ENCODE measurements at regions not wholly inside any gene's neighbourhood (a gene's known extent, or its start where the extent isn't known, plus 50 kb on each side); places are given as distances from the start of the nearest gene placed in this dataset.
A peak's percentile ranks its signal among the peaks of the same experiment; 100 is the strongest.

GRCh38 chr15:95596496-95596895 lies 734.0 kb upstream of the NR2F2 start:
- no peaks in the 10 kb centered on the region for H3K9me3 ChIP-seq (ENCODE audit: low read depth)
- DNase-seq (ENCODE audit: low read depth in 1 of 2, low spot score in 1 of 2) = peak in 1 of 2 donors; percentile 6
- peaks cover 5% of the 10 kb centered on the region for H3K4me1 ChIP-seq (ENCODE audit: low read depth)
- H3K36me3 ChIP-seq = no peaks in the 10 kb centered on the region
- H3K27ac ChIP-seq = no peak overlapping the region
- TF ChIP-seq, protein P1, sequence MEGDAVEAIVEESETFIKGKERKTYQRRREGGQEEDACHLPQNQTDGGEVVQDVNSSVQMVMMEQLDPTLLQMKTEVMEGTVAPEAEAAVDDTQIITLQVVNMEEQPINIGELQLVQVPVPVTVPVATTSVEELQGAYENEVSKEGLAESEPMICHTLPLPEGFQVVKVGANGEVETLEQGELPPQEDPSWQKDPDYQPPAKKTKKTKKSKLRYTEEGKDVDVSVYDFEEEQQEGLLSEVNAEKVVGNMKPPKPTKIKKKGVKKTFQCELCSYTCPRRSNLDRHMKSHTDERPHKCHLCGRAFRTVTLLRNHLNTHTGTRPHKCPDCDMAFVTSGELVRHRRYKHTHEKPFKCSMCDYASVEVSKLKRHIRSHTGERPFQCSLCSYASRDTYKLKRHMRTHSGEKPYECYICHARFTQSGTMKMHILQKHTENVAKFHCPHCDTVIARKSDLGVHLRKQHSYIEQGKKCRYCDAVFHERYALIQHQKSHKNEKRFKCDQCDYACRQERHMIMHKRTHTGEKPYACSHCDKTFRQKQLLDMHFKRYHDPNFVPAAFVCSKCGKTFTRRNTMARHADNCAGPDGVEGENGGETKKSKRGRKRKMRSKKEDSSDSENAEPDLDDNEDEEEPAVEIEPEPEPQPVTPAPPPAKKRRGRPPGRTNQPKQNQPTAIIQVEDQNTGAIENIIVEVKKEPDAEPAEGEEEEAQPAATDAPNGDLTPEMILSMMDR (IDR thresholded peaks at IDR 0.05; ENCODE audit: low read depth, low read length) = no peak
- no peaks in the 10 kb centered on the region for H3K27me3 ChIP-seq
- H3K4me3 ChIP-seq = no peak overlapping the region

DNA sequence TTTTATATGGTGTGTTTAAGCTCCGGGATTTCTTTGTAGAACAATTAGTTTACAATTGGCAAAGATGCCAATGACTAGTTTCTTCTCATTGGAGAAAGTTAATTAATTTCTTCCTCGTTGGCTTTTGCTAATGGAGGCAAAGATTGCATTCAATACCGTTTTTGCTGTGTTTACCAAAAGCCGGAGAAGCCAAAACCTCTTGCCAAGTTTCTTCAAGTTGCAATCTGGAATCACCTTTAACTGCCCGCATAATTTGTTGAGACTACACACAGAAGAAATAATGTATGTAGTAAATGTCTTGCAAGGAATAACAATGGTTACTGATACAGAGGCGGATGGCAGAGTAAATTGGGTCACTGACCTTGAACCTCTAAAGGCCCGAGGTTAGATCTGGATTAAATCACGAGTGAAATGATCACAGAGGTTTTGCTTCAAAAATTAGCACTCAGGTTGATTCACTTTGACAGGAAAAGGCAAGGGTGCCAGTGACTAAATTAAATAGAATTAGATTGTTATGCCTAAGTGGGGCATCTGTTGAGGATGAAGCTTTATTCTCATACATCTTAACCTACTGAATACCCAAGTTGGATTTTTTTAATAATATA lies 732.1 kb upstream of the NR2F2 start:
- no peaks in the 10 kb centered on the region for H3K36me3 ChIP-seq
- no peak for DNase-seq (ENCODE audit: low read depth in 1 of 2, low spot score in 1 of 2)
- TF ChIP-seq, protein P1 (IDR thresholded peaks at IDR 0.05; ENCODE audit: low read depth, low read length) = no peak
- no peaks in the 10 kb centered on the region for H3K9me3 ChIP-seq (ENCODE audit: low read depth)
- H3K27ac ChIP-seq = no peak overlapping the region
- H3K4me1 ChIP-seq (ENCODE audit: low read depth) = peaks cover 5% of the 10 kb centered on the region
- H3K4me3 ChIP-seq = no peak overlapping the region
- H3K27me3 ChIP-seq = no peaks in the 10 kb centered on the region

DNA sequence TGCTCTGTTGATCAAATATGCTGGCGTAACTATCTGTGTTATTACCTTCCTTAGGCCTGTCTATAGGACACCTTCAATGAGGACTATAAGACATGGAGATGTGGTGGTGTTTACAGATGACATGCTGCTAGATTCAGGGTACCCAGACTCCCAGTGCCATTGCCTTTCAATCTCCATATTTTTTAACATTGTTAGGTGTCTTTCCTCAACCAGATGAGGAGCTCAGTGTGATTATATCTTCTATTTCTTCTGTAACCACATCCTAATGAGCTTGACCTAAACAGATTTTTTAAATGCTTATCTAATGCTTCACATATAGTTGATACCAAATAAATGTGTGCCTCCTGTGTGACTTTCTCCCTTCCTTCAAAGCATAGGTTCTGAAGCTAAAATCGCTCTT lies 730.1 kb upstream of the NR2F2 start:
- DNase-seq (ENCODE audit: low read depth in 1 of 2, low spot score in 1 of 2) = no peak
- no peaks in the 10 kb centered on the region for H3K4me1 ChIP-seq (ENCODE audit: low read depth)
- TF ChIP-seq, protein P1 (IDR thresholded peaks at IDR 0.05; ENCODE audit: low read depth, low read length) = no peak
- no peak overlapping the region for H3K27ac ChIP-seq
- no peaks in the 10 kb centered on the region for H3K36me3 ChIP-seq
- no peaks in the 10 kb centered on the region for H3K27me3 ChIP-seq
- no peaks in the 10 kb centered on the region for H3K9me3 ChIP-seq (ENCODE audit: low read depth)
- no peak overlapping the region for H3K4me3 ChIP-seq

- H3K27ac ChIP-seq = no peak overlapping the region
- no peaks in the 10 kb centered on the region for H3K27me3 ChIP-seq
- no peak overlapping the region for H3K4me3 ChIP-seq
- TF ChIP-seq, protein P1 (IDR thresholded peaks at IDR 0.05; ENCODE audit: low read depth, low read length) = no peak
- H3K9me3 ChIP-seq (ENCODE audit: low read depth) = no peaks in the 10 kb centered on the region
- no peaks in the 10 kb centered on the region for H3K4me1 ChIP-seq (ENCODE audit: low read depth)
- DNase-seq (ENCODE audit: low read depth in 1 of 2, low spot score in 1 of 2) = no peak
- H3K36me3 ChIP-seq = no peaks in the 10 kb centered on the region
These were observed 729.6 kb upstream of the NR2F2 start for GRCh38 chr15:95600884-95601283.

- Histone ChIP-seq H3K9me3 (ENCODE audit: low read depth) (no peaks in the 10 kb centered on the region), H3K27ac (no peak overlapping the region), H3K36me3 (no peaks in the 10 kb centered on the region), H3K4me1 (ENCODE audit: low read depth) (no peaks in the 10 kb centered on the region), H3K4me3 (no peak overlapping the region), H3K27me3 (no peaks in the 10 kb centered on the region)
- TF ChIP-seq, protein P1 (IDR thresholded peaks at IDR 0.05; ENCODE audit: low read depth, low read length) = no peak
- no peak for DNase-seq (ENCODE audit: low read depth in 1 of 2, low spot score in 1 of 2)
These were observed 729.0 kb upstream of the NR2F2 start for GRCh38 chr15:95601525-95601924.

Measured in cardiac muscle cell (in vitro differentiated cells and primary cell).